WTC11 (cell line): ENCODE measurements at regions not wholly inside any gene's neighbourhood (a gene's known extent, or its start where the extent isn't known, plus 50 kb on each side); places are given as distances from the start of the nearest gene placed in this dataset.

ENCODE experiments used
- ARID4B ChIP-seq: sonication (generic); formaldehyde crosslinking; IDR thresholded peaks from 2 replicates; pipeline ENCODE4 v1.8.0; 2023; ENCODE audit warnings: missing genetic modification reagents, mild to moderate bottlenecking, borderline replicate concordance
- ATF2 ChIP-seq: sonication (generic); formaldehyde crosslinking; IDR thresholded peaks from 2 replicates; pipeline ENCODE4 v1.8.1; 2022; ENCODE audit warnings: low read depth, missing genetic modification reagents, borderline replicate concordance
- CREB1 ChIP-seq: sonication (generic); formaldehyde crosslinking; IDR thresholded peaks from 2 replicates; pipeline ENCODE4 v1.8.0; 2023; ENCODE audit warnings: mild to moderate bottlenecking, missing genetic modification reagents
- CTCF ChIP-seq: fragments of 200-600 bp; IDR thresholded peaks from 2 replicates; pipeline ENCODE4 v1.8.0; 2022; ENCODE audit warnings: antibody characterized with exemption
- E2F1 ChIP-seq: sonication (generic); formaldehyde crosslinking; IDR thresholded peaks from 2 replicates; pipeline ENCODE4 v1.8.0; 2022; ENCODE audit warnings: mild to moderate bottlenecking, missing genetic modification reagents
- ELF4 ChIP-seq: sonication (generic); formaldehyde crosslinking; IDR thresholded peaks from 2 replicates; pipeline ENCODE4 v1.8.1; 2022; ENCODE audit warnings: low read depth, mild to moderate bottlenecking, moderate library complexity, missing genetic modification reagents
- FOXP1 ChIP-seq: sonication (generic); formaldehyde crosslinking; IDR thresholded peaks from 2 replicates; pipeline ENCODE4 v1.8.0; 2022; ENCODE audit warnings: missing genetic modification reagents, mild to moderate bottlenecking, moderate library complexity, borderline replicate concordance
- FOXP4 ChIP-seq: sonication (generic); formaldehyde crosslinking; IDR thresholded peaks from 2 replicates; pipeline ENCODE4 v1.8.0; 2022; ENCODE audit warnings: mild to moderate bottlenecking, missing genetic modification reagents
- MAX ChIP-seq: sonication (generic); formaldehyde crosslinking; IDR thresholded peaks from 2 replicates; pipeline ENCODE4 v1.8.0; 2022; ENCODE audit warnings: mild to moderate bottlenecking, missing genetic modification reagents
- PREB ChIP-seq: sonication (generic); formaldehyde crosslinking; IDR thresholded peaks from 2 replicates; pipeline ENCODE4 v1.8.1; 2022; ENCODE audit warnings: mild to moderate bottlenecking, missing genetic modification reagents, moderate library complexity, borderline replicate concordance
- SMAD3 ChIP-seq: sonication (generic); formaldehyde crosslinking; IDR thresholded peaks from 2 replicates; pipeline ENCODE4 v1.8.0; 2022; ENCODE audit warnings: missing genetic modification reagents, mild to moderate bottlenecking, borderline replicate concordance
- TCF7 ChIP-seq: sonication (generic); formaldehyde crosslinking; IDR thresholded peaks from 2 replicates; pipeline ENCODE4 v1.8.0; 2022; ENCODE audit warnings: mild to moderate bottlenecking, low read depth, missing genetic modification reagents, moderate library complexity
- TP53 ChIP-seq: sonication (generic); formaldehyde crosslinking; IDR thresholded peaks from 2 replicates; pipeline ENCODE4 v1.8.1; 2023; ENCODE audit warnings: mild to moderate bottlenecking, missing genetic modification reagents
- USF2 ChIP-seq: sonication (generic); formaldehyde crosslinking; IDR thresholded peaks from 2 replicates; pipeline ENCODE4 v1.8.1; 2023; ENCODE audit warnings: mild to moderate bottlenecking, missing genetic modification reagents, moderate library complexity

- TF ChIP-seq E2F1 (CRISPR knock-in tag) (no peak), ARID4B (CRISPR knock-in tag) (no peak), FOXP4 (no peak), CREB1 (CRISPR knock-in tag) (no peak), CTCF (no peak), SMAD3 (no peak), TCF7 (CRISPR knock-in tag) (no peak), FOXP1 (CRISPR knock-in tag) (no peak), ATF2 (CRISPR knock-in tag) (no peak), USF2 (CRISPR knock-in tag) (no peak), TP53 (CRISPR knock-in tag) (no peak), ELF4 (CRISPR knock-in tag) (no peak), PREB (CRISPR knock-in tag) (no peak), MAX (CRISPR knock-in tag) (no peak)
These were observed 142.8 kb downstream of the AXIN2 start for GRCh38 chr17:65418622-65419021.
